Testis (tissue), 2 donors: ENCODE measurements at regions not wholly inside any gene's neighbourhood (a gene's known extent, or its start where the extent isn't known, plus 50 kb on each side); places are given as distances from the start of the nearest gene placed in this dataset.

ENCODE experiments used
- DNase-seq: peaks from one replicate; pipeline ENCODE4 v3.0.0-alpha.2; 2019
- H3K27ac ChIP-seq, 2 donors: fragments of 200-600 bp; sonication (generic); one replicate each; pipeline ENCODE4 v1.5.1; 2019
- H3K27me3 ChIP-seq: fragments of 200-600 bp; sonication (generic); one replicate; pipeline ENCODE4 v1.5.1; 2019
- H3K36me3 ChIP-seq: fragments of 200-600 bp; sonication (generic); one replicate; pipeline ENCODE4 v1.5.1; 2017; ENCODE audit warnings: low read depth; ENCODE audit errors: missing control alignments
- H3K4me1 ChIP-seq: fragments of 200-600 bp; sonication (generic); one replicate; pipeline ENCODE4 v1.5.1; 2019
- H3K4me3 ChIP-seq, 2 donors: fragments of 200-600 bp; sonication (generic); one replicate each; pipeline ENCODE4 v1.5.1; 2017 to 2019
- H3K9me3 ChIP-seq: fragments of 200-600 bp; sonication (generic); one replicate; pipeline ENCODE4 v1.5.1; 2017
- POLR2A ChIP-seq: fragments of 450-650 bp; IDR thresholded peaks from one replicate; pipeline ENCODE4 v1.6.1; 2017; ENCODE audit warnings: antibody characterized with exemption, mild to moderate bottlenecking, moderate library complexity
- WGBS, 2 donors: methylation state at CpG; one replicate each; pipeline ENCODE4 v1.1.5; 2018; 5-methylcytosine and 5-hydroxymethylcytosine counted together
- intact Hi-C: fragments of 100-400 bp; cut with DNase I; formaldehyde crosslinking; loops from one replicate; pipeline ENCODE4 v1.15.1; 2023; ENCODE audit warnings: low total_unique reads
- TF ChIP-seq, protein P1 (sequence below), 3 experiments: fragments of 450-650 bp in 2 of 3; fragments of 200-600 bp in 1 of 3; sonication (generic) in 1 of 3; IDR thresholded peaks; one replicate each; pipeline ENCODE4 v1.5.1; 2016 to 2019; ENCODE audit warnings: antibody characterized with exemption in 3 of 3, mild to moderate bottlenecking in 2 of 3, moderate library complexity in 1 of 3

GRCh38 chr5:10049858-10050455 lies 199.7 kb downstream of the ATPSCKMT start:
- no peaks in the 10 kb centered on the region for H3K27me3 ChIP-seq
- 83 to 86% methylated on average over 1 of the region's 1 CpG for WGBS, 2 donors
- intact Hi-C loops: no loop called here
- H3K9me3 ChIP-seq: no peaks in the 10 kb centered on the region
- no peak overlapping the region for H3K27ac ChIP-seq
- TF ChIP-seq, protein P1, sequence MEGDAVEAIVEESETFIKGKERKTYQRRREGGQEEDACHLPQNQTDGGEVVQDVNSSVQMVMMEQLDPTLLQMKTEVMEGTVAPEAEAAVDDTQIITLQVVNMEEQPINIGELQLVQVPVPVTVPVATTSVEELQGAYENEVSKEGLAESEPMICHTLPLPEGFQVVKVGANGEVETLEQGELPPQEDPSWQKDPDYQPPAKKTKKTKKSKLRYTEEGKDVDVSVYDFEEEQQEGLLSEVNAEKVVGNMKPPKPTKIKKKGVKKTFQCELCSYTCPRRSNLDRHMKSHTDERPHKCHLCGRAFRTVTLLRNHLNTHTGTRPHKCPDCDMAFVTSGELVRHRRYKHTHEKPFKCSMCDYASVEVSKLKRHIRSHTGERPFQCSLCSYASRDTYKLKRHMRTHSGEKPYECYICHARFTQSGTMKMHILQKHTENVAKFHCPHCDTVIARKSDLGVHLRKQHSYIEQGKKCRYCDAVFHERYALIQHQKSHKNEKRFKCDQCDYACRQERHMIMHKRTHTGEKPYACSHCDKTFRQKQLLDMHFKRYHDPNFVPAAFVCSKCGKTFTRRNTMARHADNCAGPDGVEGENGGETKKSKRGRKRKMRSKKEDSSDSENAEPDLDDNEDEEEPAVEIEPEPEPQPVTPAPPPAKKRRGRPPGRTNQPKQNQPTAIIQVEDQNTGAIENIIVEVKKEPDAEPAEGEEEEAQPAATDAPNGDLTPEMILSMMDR (IDR thresholded peaks at IDR 0.05): no peak
- TF ChIP-seq POLR2A: no peak
- no peak for DNase-seq
- no peak overlapping the region for H3K4me3 ChIP-seq
- H3K4me1 ChIP-seq: no peaks in the 10 kb centered on the region
- H3K36me3 ChIP-seq: no peaks in the 10 kb centered on the region

DNA sequence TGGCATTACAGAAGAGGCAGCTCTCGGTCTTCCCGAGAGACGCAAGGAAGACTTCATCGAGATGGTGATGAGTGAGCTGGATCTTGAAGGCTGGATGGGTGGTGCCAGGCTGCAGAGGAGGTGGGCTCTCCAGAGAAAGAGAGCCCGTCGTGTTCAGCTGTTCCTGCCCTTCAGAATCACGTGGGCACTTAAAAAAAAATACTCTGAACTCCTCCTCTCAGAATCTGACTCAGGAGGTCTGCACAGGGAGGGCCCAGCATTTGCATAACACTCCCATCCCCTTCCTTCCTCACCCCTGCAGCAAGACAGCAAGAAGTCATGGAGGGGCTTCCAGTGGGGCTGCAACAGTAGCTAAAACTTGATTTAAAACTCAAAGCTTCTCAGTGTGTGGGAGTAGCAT lies 203.0 kb downstream of the ATPSCKMT start:
- intact Hi-C loops: no loop called here
- TF ChIP-seq, protein P1 (IDR thresholded peaks at IDR 0.05): no peak
- TF ChIP-seq POLR2A: no peak
- H3K4me1 ChIP-seq: no peaks in the 10 kb centered on the region
- H3K27me3 ChIP-seq: no peaks in the 10 kb centered on the region
- 69 to 72% methylated on average over 7 of the region's 7 CpGs for WGBS, 2 donors
- no peak overlapping the region for H3K27ac ChIP-seq
- no peak for DNase-seq
- H3K4me3 ChIP-seq: no peak overlapping the region
- no peaks in the 10 kb centered on the region for H3K36me3 ChIP-seq
- H3K9me3 ChIP-seq: no peaks in the 10 kb centered on the region

DNA sequence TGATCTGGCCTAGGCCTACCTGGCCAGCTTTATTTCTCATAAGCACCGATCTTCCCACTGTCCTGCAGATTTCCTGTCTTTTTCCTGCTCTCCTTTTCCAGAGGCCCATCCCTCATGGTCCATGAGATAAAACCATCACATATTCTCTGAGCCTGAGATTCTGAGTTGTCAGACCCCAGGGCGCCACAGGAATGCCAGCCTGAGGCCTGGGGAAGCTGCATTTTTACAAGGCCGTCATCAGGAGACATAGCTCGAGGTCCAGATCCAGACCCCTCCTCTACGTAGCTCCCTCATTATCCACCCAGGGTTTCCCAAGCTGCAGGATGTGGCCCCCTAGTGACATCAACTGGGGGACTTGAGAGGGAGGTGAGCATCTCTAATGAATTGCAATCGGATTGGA lies 204.3 kb downstream of the ATPSCKMT start:
- intact Hi-C loops: no loop called here
- WGBS, 2 donors: 91% methylated on average over 6 of the region's 6 CpGs

DNA sequence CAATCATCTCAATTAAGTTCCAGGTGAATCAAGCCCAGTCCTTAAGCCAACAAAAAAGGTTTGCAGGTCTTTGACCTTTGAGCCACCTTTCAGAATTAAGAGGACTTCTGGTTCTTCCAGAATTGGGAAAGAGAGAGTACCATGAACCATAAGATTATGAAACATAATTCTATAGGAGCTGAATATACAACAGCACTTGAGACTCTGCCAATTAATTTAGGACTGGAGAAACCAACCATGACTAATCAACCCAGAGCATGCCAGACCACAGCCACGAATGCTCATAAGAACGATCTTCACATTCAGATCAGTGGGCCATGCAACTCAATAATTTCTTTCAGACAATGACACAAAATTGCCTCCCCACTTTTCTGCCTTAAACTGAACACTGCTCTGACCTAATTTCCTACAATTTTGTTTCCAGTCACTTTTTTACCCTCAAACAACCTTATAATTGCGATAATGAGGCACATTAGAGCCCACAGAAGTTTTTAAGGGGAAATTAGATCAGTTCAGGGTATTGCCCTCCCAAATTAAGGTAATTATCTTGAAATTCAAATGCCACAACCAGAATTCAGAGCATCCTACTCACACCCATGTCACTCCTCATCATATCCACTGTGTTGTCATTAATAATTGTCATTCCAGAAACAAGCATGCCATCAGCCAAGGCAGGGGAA lies 213.4 kb downstream of the ATPSCKMT start:
- intact Hi-C loops: no loop called here
- Histone ChIP-seq H3K27me3 (no peaks in the 10 kb centered on the region), H3K9me3 (no peaks in the 10 kb centered on the region), H3K4me3 (no peak overlapping the region), H3K27ac (no peak overlapping the region), H3K4me1 (no peaks in the 10 kb centered on the region), H3K36me3 (no peaks in the 10 kb centered on the region)
- TF ChIP-seq, protein P1 (IDR thresholded peaks at IDR 0.05): no peak
- TF ChIP-seq POLR2A: no peak
- DNase-seq: no peak
- 89 to 91% methylated on average over 3 of the region's 3 CpGs for WGBS, 2 donors

More for the DNA sequence above, 204.3 kb downstream of the ATPSCKMT start:
- Histone ChIP-seq H3K4me1 (no peaks in the 10 kb centered on the region), H3K27me3 (no peaks in the 10 kb centered on the region), H3K9me3 (no peaks in the 10 kb centered on the region), H3K27ac (no peak overlapping the region), H3K36me3 (no peaks in the 10 kb centered on the region), H3K4me3 (no peak overlapping the region)
- TF ChIP-seq, protein P1 (IDR thresholded peaks at IDR 0.05): no peak
- no peak for TF ChIP-seq POLR2A
- DNase-seq: no peak

DNA sequence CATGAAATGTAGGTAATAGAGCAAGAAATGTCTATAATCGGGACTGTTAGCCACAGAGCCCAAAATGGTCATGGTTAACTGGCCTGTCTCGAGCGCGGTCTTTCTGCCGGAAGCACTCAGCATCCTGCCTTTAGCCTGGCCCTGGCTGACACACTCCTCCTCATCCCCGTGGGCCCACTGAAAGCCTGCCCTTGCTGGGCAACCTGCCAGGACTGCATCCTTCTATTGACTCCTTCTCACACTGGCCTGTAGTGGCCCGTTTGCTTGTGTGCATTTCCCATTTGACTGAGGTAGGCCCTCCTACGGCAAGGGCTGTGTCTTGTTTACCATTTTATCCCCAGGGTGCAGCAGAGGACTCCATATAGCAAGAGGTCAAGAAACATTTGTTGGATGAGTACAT lies 215.7 kb downstream of the ATPSCKMT start:
- TF ChIP-seq, protein P1 (IDR thresholded peaks at IDR 0.05): no peak
- no peak for TF ChIP-seq POLR2A
- Histone ChIP-seq H3K4me1 (no peaks in the 10 kb centered on the region), H3K27me3 (no peaks in the 10 kb centered on the region), H3K27ac (no peak overlapping the region), H3K9me3 (no peaks in the 10 kb centered on the region), H3K4me3 (no peak overlapping the region), H3K36me3 (no peaks in the 10 kb centered on the region)
- DNase-seq: no peak
- WGBS, 2 donors: 53 to 75% methylated on average over 8 of the region's 8 CpGs
- intact Hi-C loops: no loop called here
